Left cardiac atrium (tissue), 4 donors: ENCODE measurements at regions not wholly inside any gene's neighbourhood (a gene's known extent, or its start where the extent isn't known, plus 50 kb on each side); places are given as distances from the start of the nearest gene placed in this dataset.
"Not testable (repeated sequence)": the region's sequence is repeated elsewhere in the genome, so short reads cannot be mapped to it uniquely, and the experiment has no call there.

Experiments used
- ATAC-seq, 2 donors: fragments of 200-7000 bp; cut with Tn5 transposase; one replicate each; pipeline ENCODE4 v1.9.1; 2020; ENCODE audit warnings: mild to moderate bottlenecking in 2 of 2, moderate library complexity in 2 of 2
- DNase-seq: peaks from one replicate; pipeline ENCODE4 v3.0.0-alpha.2; 2020
- intact Hi-C, 2 donors: fragments of 100-400 bp; cut with DNase I; formaldehyde crosslinking; loops; one replicate each; pipeline versions ENCODE4 v1.14.1 to v1.15.1; 2022 to 2023
- donor health status: DM: no; HTN: yes; CAD: no.
- donor health status: DM: no; HTN: yes; CAD: no; lungs with severe emphysema.
- donor health status: DM: yes; HTN: yes; CAD: no.
- donor health status: Dilated cardiomyopathy.

- intact Hi-C loops, result no loop called here
- ATAC-seq, result no peak
- DNase-seq, result no peak
Observed at GRCh38 chr11:35046681-35047080, 92.3 kb upstream of the CD44 start.

DNA sequence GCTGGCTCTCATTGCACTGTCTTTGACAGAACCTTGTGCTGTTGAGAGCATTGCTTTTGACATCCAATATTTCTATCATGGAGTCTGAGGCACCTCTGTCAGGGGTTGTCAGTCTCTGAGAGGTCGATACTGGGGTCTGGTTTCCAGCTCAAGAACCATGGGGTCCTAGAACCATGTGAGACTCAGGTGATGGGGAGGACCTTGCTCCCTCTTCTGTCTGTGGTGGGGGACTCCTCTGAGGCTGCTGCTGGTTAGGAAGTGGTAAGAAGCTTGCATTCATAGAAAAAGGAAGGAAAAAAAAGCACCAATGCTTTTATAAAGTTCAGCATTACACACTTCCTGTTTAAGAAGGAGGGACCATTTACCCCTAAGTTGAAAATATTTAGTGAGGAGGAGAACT lies 91.8 kb upstream of the CD44 start:
- intact Hi-C loops, result no loop called here
- peak; percentile 56 to 61 for ATAC-seq
- no peak for DNase-seq

DNA sequence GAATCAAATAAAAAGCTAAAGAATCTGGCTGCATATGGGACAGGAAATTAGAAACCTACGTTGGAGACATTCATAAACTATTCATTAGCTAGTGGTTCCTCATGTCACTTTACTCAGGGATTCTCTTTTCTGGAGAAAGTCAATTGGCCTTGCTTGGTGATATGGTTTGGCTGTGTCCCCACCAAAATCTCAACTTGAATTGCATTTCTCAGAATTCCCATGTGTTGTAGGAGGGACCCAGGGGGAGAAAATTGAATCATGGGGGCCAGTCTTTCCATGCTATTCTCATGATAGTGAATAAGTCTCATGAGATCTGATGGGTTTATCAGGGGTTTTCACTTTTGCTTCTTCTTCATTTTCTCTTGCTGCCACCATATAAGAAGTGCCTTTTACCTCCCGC lies 91.2 kb upstream of the CD44 start:
- intact Hi-C loops, result no loop called here
- no peak for ATAC-seq

DNA sequence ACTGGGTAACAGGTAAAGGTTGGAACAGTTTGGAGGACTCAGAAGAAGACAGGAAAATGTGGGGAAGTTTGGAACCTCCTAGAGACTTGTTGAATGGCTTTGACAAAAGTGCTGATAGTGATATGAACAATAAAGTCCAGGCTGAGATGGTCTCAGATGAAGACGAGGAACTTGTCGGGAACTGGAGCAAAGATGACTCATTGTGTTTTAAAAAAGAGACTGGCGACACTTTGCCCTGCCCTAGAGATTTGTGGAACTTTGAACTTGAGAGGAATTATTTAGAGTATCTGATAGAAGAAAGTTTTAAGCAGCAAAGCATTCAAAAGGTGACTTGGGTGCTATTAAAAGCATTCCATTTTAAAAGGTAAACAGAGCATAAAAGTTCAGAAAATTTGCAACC lies 90.6 kb upstream of the CD44 start:
- intact Hi-C loops, DNase-seq: not testable (repeated sequence)
- peak in 1 of 2 donors; percentile 26 for ATAC-seq

More for the DNA sequence above, 91.2 kb upstream of the CD44 start:
- DNase-seq, result no peak

DNA sequence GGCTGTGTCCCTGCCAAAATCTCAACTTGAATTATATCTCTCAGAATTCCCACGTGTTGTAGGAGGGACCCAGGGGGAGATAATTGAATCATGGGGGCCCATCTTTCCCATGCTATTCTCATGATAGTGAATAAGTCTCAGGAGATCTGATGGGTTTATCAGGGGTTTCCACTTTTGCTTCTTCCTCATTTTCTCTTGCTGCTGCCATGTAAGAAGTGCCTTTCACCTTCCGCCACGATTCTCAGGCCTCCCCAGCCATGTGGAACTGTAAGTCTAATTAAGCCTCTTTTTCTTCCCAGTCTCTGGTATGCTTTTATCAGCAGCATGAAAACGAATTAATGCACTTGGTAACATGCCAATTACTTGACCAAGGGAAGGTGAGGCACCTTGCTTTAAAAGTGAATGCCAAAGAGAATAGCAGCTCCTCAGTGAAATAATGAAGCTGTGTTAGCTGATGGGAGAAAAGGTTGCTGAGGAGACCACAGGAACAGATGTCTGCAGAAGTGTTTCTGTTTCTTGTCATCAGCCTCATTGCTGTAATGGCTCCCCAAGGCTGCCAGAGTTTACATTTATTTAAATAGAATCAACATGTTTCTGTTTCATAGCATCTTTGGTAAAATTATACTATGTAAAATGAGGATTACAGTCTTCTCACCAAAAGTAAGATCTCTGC lies 89.0 kb upstream of the CD44 start:
- no peak for DNase-seq
- ATAC-seq, result no peak
- intact Hi-C loops, result no loop called here

GRCh38 chr11:35050541-35050995 lies 88.4 kb upstream of the CD44 start:
- ATAC-seq (no peak), DNase-seq (no peak)
- intact Hi-C loops, result no loop called here

- intact Hi-C loops, result no loop called here
Observed at GRCh38 chr11:35056391-35057093, 82.4 kb upstream of the CD44 start.

DNA sequence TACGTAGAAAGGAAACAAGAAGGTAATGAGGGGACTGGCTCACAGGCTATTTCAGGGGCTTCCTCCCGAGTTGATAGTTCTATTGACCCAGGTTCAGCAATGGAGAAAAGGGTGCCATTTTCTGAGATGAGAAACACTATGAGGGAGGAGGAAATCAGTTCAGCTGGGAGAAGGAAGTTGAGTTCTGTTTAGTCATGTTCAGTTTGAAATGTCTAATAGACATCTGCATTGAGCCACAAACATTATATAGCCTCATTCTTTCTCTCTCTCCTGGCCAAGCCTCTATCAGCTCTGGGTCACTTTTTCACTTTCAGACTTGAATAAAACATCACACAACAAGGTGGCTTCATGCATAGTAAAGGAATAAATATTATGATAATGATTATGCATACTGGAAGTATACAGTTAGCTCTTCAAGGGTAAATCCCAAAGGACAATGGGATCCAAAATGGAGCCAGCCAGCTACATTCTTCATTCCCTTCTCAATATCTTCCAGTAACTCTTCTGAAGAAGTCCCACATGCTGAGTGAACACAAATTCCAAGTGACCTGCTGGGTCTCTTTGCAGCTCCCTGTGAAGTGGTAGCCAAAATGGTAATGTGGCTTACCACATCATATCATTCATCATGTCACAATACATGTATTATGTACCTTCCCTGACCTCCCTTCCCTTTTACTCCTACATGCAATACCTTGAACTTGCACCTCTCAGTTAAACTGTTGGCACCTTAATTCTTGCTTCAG lies 80.9 kb upstream of the CD44 start:
- ATAC-seq (no peak), DNase-seq (no peak)
- intact Hi-C loops, result no loop called here

More at GRCh38 chr11:35056391-35057093, 82.4 kb upstream of the CD44 start:
- ATAC-seq (no peak), DNase-seq (no peak)

DNA sequence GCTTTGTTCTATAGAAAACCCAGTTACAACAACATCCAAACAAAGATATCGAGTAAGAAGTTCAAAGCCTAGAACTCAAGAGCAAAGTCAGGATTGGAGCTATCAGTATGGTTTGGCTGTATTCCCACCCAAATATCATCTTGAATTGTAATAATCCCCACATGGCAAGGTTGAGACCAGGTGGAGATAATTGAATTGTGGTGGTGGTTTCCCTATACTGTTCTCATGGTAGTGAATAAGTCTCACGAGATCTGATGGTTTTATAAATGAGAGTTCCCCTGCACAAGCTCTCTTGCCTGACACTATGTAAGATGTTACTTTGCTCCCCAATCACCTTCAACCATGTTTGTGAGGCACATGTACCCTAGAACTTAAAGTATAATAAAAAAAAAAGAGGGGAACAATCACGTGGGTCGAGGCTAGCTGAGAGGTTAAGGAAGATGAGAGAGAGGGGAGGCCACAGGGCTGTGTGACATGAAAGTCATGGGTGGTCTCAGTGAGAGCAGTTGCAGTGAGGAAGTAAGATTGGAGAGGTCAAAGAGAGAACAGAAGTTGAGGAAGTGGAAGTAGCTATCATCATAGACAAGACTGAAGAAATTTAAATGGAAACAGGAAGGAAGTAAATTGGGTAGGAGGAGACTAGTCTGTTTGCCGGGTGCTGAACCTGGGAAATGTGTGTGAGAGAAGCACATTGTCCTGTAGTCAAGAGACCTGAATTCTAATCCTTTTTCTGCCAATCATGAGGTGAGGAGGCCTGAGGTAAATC lies 80.1 kb upstream of the CD44 start:
- ATAC-seq (peak in 1 of 2 donors; percentile 39), DNase-seq (no peak)
- intact Hi-C loops, result no loop called here

DNA sequence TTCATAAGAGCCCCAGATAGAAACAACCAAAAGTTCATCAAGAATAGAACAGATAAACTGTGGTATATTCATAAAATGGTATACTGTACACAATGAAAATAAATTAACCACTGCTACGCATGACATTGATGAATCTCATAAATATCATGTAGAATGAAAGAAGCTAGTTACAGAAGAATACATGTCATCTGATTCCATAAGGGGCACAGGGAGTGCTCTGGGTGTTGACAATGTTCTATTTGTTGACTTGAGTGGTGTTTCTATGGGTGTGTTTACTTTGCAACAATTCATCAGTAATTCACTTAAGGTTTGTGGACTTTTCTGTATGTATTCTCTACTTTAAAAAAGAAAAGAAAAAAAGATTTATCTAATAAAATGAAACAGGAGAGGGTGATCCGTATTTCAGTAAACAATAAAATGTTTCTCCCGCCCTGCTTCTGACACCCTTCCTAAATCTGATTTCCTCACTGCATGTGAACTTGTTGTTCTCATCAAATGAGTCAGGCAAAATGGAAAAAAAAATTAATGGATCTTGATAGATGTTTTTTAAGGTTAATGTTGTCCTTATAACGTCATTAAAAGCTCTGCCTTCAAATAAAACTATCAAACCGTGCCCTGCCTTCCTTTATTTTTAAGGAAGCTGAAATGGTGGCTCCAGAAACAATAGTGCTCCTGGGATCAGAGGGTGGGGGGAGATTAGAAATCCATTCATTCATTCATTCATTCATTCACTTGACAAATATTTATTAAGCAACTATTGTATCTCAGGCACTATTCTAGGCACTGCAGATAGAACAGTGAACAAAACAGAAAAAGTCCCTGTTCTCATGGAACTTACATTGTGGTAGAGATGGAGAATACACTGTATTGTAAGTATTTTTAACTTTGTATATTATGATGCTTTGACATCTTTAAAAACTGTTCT lies 77.2 kb upstream of the CD44 start:
- intact Hi-C loops, result no loop called here
- no peak for ATAC-seq
- no peak for DNase-seq

GRCh38 chr11:35063488-35063931 lies 75.5 kb upstream of the CD44 start:
- no peak for DNase-seq
- ATAC-seq, result no peak
- intact Hi-C loops, result no loop called here

- ATAC-seq (no peak), DNase-seq (no peak)
- intact Hi-C loops, result no loop called here
Observed at GRCh38 chr11:35064114-35064800, 74.7 kb upstream of the CD44 start.

GRCh38 chr11:35065566-35065965 lies 73.4 kb upstream of the CD44 start:
- intact Hi-C loops, result no loop called here
- peak; percentile 44 to 55 for ATAC-seq
- DNase-seq, result no peak

GRCh38 chr11:35066030-35066429 lies 72.9 kb upstream of the CD44 start:
- ATAC-seq (no peak), DNase-seq (no peak)
- intact Hi-C loops, result no loop called here

GRCh38 chr11:35066783-35067423 lies 72.1 kb upstream of the CD44 start:
- ATAC-seq (no peak), DNase-seq (no peak)
- intact Hi-C loops, result no loop called here

- intact Hi-C loops, result no loop called here
- DNase-seq (no peak), ATAC-seq (no peak)
Observed at GRCh38 chr11:35071722-35072121, 67.2 kb upstream of the CD44 start.

- ATAC-seq (no peak), DNase-seq (no peak)
- intact Hi-C loops, result no loop called here
Observed at GRCh38 chr11:35073691-35074419, 65.1 kb upstream of the CD44 start.
